DOHH2 (cell line): ENCODE measurements at regions not wholly inside any gene's neighbourhood (a gene's known extent, or its start where the extent isn't known, plus 50 kb on each side); places are given as distances from the start of the nearest gene placed in this dataset.

Source experiments
- H3F3A ChIP-seq: fragments of 200-600 bp; sonication (generic), shearing (Covaris generic); 2 replicates; pipeline ENCODE4 v1.6.0; 2016; ENCODE audit warnings: antibody characterized with exemption, mild to moderate bottlenecking; ENCODE audit not compliant: control insufficient read depth, insufficient read depth
- H3K27ac ChIP-seq: fragments of 200-600 bp; sonication (generic); 2 replicates; pipeline ENCODE4 v1.5.1; 2014; ENCODE audit warnings: low read depth, mild to moderate bottlenecking, low read length, moderate library complexity
- H3K27me3 ChIP-seq: fragments of 200-600 bp; sonication (generic); 2 replicates; pipeline ENCODE4 v1.6.1; 2014; ENCODE audit warnings: mild to moderate bottlenecking, low read length, mixed read lengths; ENCODE audit not compliant: control insufficient read depth
- H3K36me3 ChIP-seq: fragments of 200-600 bp; sonication (generic); 2 replicates; pipeline ENCODE4 v1.6.1; 2014; ENCODE audit warnings: mild to moderate bottlenecking, low read length, moderate library complexity, mixed read lengths; ENCODE audit not compliant: control insufficient read depth
- H3K4me1 ChIP-seq: fragments of 200-600 bp; sonication (generic); 2 replicates; pipeline ENCODE4 v1.6.1; 2014; ENCODE audit warnings: mild to moderate bottlenecking, low read length, mixed read lengths; ENCODE audit not compliant: control insufficient read depth
- H3K4me2 ChIP-seq: fragments of 200-600 bp; sonication (generic); 2 replicates; pipeline ENCODE4 v1.6.0; 2014; ENCODE audit warnings: mild to moderate bottlenecking, low read length, moderate library complexity
- H3K4me3 ChIP-seq: fragments of 200-600 bp; sonication (generic); 2 replicates; pipeline ENCODE4 v1.5.1; 2014; ENCODE audit warnings: mild to moderate bottlenecking, low read length, mixed read lengths
- H3K79me2 ChIP-seq: fragments of 200-600 bp; sonication (generic); 2 replicates; pipeline ENCODE4 v1.6.1; 2014; ENCODE audit warnings: mild to moderate bottlenecking, low read length, mixed read lengths; ENCODE audit not compliant: control insufficient read depth
- H3K9me2 ChIP-seq: fragments of 200-600 bp; sonication (generic); replicated peaks from 2 replicates; pipeline ENCODE4 v1.6.1; 2014; ENCODE audit warnings: mild to moderate bottlenecking, low read length, mixed read lengths; ENCODE audit not compliant: control insufficient read depth
- H3K9me3 ChIP-seq: fragments of 200-600 bp; sonication (generic); 2 replicates; pipeline ENCODE4 v1.6.1; 2014; ENCODE audit warnings: antibody characterized with exemption, low read length, mixed read lengths; ENCODE audit not compliant: control insufficient read depth, insufficient read depth
- H4K20me1 ChIP-seq: fragments of 200-600 bp; sonication (generic); 2 replicates; pipeline ENCODE4 v1.6.0; 2014; ENCODE audit warnings: low read depth, mild to moderate bottlenecking, antibody characterized with exemption, low read length, moderate library complexity; ENCODE audit not compliant: control insufficient read depth, insufficient read depth
- EZH2phosphoT487 ChIP-seq: fragments of 200-600 bp; sonication (generic); IDR thresholded peaks from 2 replicates; pipeline ENCODE4 v1.6.1; 2017; ENCODE audit warnings: borderline replicate concordance, mild to moderate bottlenecking, antibody characterized with exemption, low read length, moderate library complexity, mixed read lengths
- TF ChIP-seq, protein P1 (sequence below): fragments of 200-600 bp; sonication (generic); IDR thresholded peaks from one replicate; pipeline ENCODE4 v1.5.1; 2014; ENCODE audit warnings: antibody characterized with exemption, mild to moderate bottlenecking, low read depth, low read length; ENCODE audit not compliant: poor library complexity, severe bottlenecking

DNA sequence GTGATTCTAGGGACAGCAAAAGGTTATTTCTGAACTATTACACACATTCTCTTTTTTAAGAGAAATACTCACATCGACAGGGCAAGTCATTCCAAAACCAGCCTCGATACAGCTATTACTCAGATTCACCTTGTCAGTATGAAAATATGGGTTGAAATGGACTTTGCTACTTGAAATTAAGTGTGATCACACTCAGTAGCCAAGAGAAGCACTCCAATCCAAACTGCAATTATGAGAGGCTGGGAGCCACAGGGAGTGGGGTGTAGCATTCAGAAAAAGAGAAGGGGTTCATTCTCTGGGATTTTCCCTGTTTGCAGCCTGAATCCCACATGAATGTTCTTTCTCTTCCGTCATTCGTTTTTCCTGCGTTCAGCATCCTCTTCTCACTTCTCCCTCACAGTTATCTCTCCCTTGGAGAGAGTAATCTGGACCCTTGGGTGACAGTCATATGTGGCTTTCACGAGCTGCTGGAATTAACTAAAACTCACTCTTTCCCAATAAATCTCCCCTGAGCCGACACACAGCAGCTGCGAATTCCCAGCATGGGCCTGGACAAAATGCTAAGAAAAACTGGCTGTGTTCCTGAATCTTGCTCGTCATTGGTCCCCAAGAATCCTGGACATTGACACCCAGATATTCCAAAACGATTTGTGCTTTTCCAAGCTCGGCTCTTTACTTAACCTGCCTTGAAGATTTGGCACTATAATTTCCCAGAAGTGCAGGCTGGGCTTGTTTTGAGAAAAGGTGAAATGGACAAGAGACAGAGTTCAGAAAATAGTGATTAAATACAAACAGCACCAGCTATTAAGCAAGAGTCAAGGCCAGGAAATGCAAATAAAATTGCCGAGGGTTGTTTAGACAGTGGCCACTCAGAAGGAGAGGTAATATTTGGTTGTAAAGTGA is 199.5 kb upstream of the PLEKHG7 start:
- no peaks in the 10 kb centered on the region for H3K36me3 ChIP-seq
- H3K4me3 ChIP-seq = peak overlapping the region; percentile 30; the same call in 1 of the 2 replicates
- H3K9me3 ChIP-seq = no peaks in the 10 kb centered on the region
- no peaks in the 10 kb centered on the region for H3K79me2 ChIP-seq
- no peaks in the 10 kb centered on the region for H3F3A ChIP-seq
- TF ChIP-seq EZH2phosphoT487 = no peak
- TF ChIP-seq, protein P1, sequence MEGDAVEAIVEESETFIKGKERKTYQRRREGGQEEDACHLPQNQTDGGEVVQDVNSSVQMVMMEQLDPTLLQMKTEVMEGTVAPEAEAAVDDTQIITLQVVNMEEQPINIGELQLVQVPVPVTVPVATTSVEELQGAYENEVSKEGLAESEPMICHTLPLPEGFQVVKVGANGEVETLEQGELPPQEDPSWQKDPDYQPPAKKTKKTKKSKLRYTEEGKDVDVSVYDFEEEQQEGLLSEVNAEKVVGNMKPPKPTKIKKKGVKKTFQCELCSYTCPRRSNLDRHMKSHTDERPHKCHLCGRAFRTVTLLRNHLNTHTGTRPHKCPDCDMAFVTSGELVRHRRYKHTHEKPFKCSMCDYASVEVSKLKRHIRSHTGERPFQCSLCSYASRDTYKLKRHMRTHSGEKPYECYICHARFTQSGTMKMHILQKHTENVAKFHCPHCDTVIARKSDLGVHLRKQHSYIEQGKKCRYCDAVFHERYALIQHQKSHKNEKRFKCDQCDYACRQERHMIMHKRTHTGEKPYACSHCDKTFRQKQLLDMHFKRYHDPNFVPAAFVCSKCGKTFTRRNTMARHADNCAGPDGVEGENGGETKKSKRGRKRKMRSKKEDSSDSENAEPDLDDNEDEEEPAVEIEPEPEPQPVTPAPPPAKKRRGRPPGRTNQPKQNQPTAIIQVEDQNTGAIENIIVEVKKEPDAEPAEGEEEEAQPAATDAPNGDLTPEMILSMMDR = no peak
- peaks cover 51% of the 10 kb centered on the region for H3K4me1 ChIP-seq
- no peaks in the 10 kb centered on the region for H4K20me1 ChIP-seq
- H3K4me2 ChIP-seq = peak overlapping the region; percentile 61
- no peaks in the 10 kb centered on the region for H3K9me2 ChIP-seq
- no peaks in the 10 kb centered on the region for H3K27me3 ChIP-seq
- H3K27ac ChIP-seq = no peak overlapping the region

- no peaks in the 10 kb centered on the region for H3K79me2 ChIP-seq
- no peak overlapping the region for H3K4me3 ChIP-seq
- peaks cover 53% of the 10 kb centered on the region for H3K4me1 ChIP-seq
- peak overlapping the region; percentile 61 for H3K4me2 ChIP-seq
- no peak for TF ChIP-seq EZH2phosphoT487
- TF ChIP-seq, protein P1 = no peak
- H3K27ac ChIP-seq = no peak overlapping the region
- no peaks in the 10 kb centered on the region for H3K9me2 ChIP-seq
- H3K27me3 ChIP-seq = no peaks in the 10 kb centered on the region
- H3F3A ChIP-seq = no peaks in the 10 kb centered on the region
- no peaks in the 10 kb centered on the region for H4K20me1 ChIP-seq
- H3K9me3 ChIP-seq = no peaks in the 10 kb centered on the region
- H3K36me3 ChIP-seq = no peaks in the 10 kb centered on the region
Measured at GRCh38 chr12:92502417-92503028, 200.3 kb upstream of the PLEKHG7 start.

- no peak overlapping the region for H3K27ac ChIP-seq
- H3K4me1 ChIP-seq = peaks cover 22% of the 10 kb centered on the region
- no peaks in the 10 kb centered on the region for H3K27me3 ChIP-seq
- no peak overlapping the region for H3K4me2 ChIP-seq
- no peaks in the 10 kb centered on the region for H3K36me3 ChIP-seq
- H3K4me3 ChIP-seq = no peak overlapping the region
- peaks cover 2% of the 10 kb centered on the region; the same call in 1 of the 2 replicates for H3K9me3 ChIP-seq
- no peaks in the 10 kb centered on the region for H4K20me1 ChIP-seq
- H3F3A ChIP-seq = no peaks in the 10 kb centered on the region
- no peaks in the 10 kb centered on the region for H3K9me2 ChIP-seq
- no peaks in the 10 kb centered on the region for H3K79me2 ChIP-seq
- TF ChIP-seq, protein P1 = no peak
- TF ChIP-seq EZH2phosphoT487 = no peak
Measured at GRCh38 chr12:92496790-92497189, 206.0 kb upstream of the PLEKHG7 start.
